Caki2 (cell line): ENCODE measurements at regions not wholly inside any gene's neighbourhood (a gene's known extent, or its start where the extent isn't known, plus 50 kb on each side); places are given as distances from the start of the nearest gene placed in this dataset.

Source experiments
- DNase-seq: peaks from one replicate; pipeline ENCODE4 v3.0.0-alpha.2; 2015; ENCODE audit warnings: low read depth
- in situ Hi-C: cut with HindIII; loops from 2 replicates; pipeline ENCODE4 v1.10.0; 2016; ENCODE audit warnings: low sequenced_read_pairs, low pct_unique_long_range_greater_than_20kb, mixed read lengths

GRCh38 chr2:100722125-100722524, 97.8 kb upstream of the NPAS2 start:
- no peak for DNase-seq
- in situ Hi-C loops: no loop called here

- in situ Hi-C loops: no loop called here
- DNase-seq: no peak
These were observed 93.1 kb upstream of the NPAS2 start for GRCh38 chr2:100726866-100727265.

GRCh38 chr2:100730290-100730868, 89.6 kb upstream of the NPAS2 start:
- in situ Hi-C loops: no loop called here
- peak; percentile 53 for DNase-seq

- in situ Hi-C loops: no loop called here
- peak; percentile 16 for DNase-seq
These were observed 88.4 kb upstream of the NPAS2 start for GRCh38 chr2:100731535-100731981.

GRCh38 chr2:100733391-100734187, 86.3 kb upstream of the NPAS2 start:
- peak; percentile 58 for DNase-seq

GRCh38 chr2:100736121-100736915, 83.6 kb upstream of the NPAS2 start:
- in situ Hi-C loops: no loop called here
- no peak for DNase-seq

More at GRCh38 chr2:100733391-100734187, 86.3 kb upstream of the NPAS2 start:
- in situ Hi-C loops: no loop called here

- in situ Hi-C loops: no loop called here
- no peak for DNase-seq
These were observed 80.1 kb upstream of the NPAS2 start for GRCh38 chr2:100739735-100740432.

- in situ Hi-C loops: no loop called here
- DNase-seq: no peak
These were observed 78.1 kb upstream of the NPAS2 start for GRCh38 chr2:100741880-100742276.

- peak; percentile 14 for DNase-seq
- in situ Hi-C loops: no loop called here
These were observed 77.4 kb upstream of the NPAS2 start for GRCh38 chr2:100742277-100743254.

- in situ Hi-C loops: no loop called here
- DNase-seq: no peak
These were observed 76.2 kb upstream of the NPAS2 start for GRCh38 chr2:100743741-100744140.

- in situ Hi-C loops: no loop called here
- no peak for DNase-seq
These were observed 75.8 kb upstream of the NPAS2 start for GRCh38 chr2:100744184-100744583.

- in situ Hi-C loops: no loop called here
- DNase-seq: no peak
These were observed 75.3 kb upstream of the NPAS2 start for GRCh38 chr2:100744589-100744988.

GRCh38 chr2:100745604-100746003, 74.3 kb upstream of the NPAS2 start:
- DNase-seq: no peak
- in situ Hi-C loops: no loop called here

GRCh38 chr2:100747551-100747950, 72.4 kb upstream of the NPAS2 start:
- in situ Hi-C loops: no loop called here
- no peak for DNase-seq

GRCh38 chr2:100747996-100748615, 71.8 kb upstream of the NPAS2 start:
- in situ Hi-C loops: no loop called here
- DNase-seq: no peak

GRCh38 chr2:100748673-100749072, 71.3 kb upstream of the NPAS2 start:
- in situ Hi-C loops: no loop called here
- no peak for DNase-seq
